Stomach (tissue), 4 donors: ENCODE measurements at regions not wholly inside any gene's neighbourhood (a gene's known extent, or its start where the extent isn't known, plus 50 kb on each side); places are given as distances from the start of the nearest gene placed in this dataset.

Experiments
- CTCF ChIP-seq, 7 experiments: fragments of 450-650 bp in 4 of 7; fragments of 200-600 bp in 3 of 7; sonication (generic) in 3 of 7; IDR thresholded peaks; one replicate each; pipeline ENCODE4 v1.5.1; 2016 to 2019; ENCODE audit warnings: antibody characterized with exemption in 7 of 7, control low read depth in 2 of 7, mild to moderate bottlenecking in 1 of 7
- EP300 ChIP-seq: sonication (generic); formaldehyde crosslinking; IDR thresholded peaks from one replicate; pipeline ENCODE4 v1.6.1; 2017; ENCODE audit warnings: antibody characterized with exemption
- POLR2A ChIP-seq, 4 donors: fragments of 450-650 bp; IDR thresholded peaks; one replicate each; pipeline ENCODE4 v1.6.1; 2016; ENCODE audit warnings: antibody characterized with exemption in 4 of 4, control low read depth in 2 of 4, mild to moderate bottlenecking in 1 of 4, moderate library complexity in 1 of 4
- POLR2AphosphoS5 ChIP-seq, 3 donors: sonication (generic); formaldehyde crosslinking; IDR thresholded peaks; one replicate each; pipeline ENCODE4 v1.6.1; 2016; ENCODE audit warnings: antibody characterized with exemption in 3 of 3

- TF ChIP-seq CTCF (IDR thresholded peaks at IDR 0.05) (no peak), EP300 (no peak), POLR2A (IDR thresholded peaks at IDR 0.05) (no peak), POLR2AphosphoS5 (IDR thresholded peaks at IDR 0.05) (no peak)
Observed at GRCh38 chrX:9394212-9394611, 70.6 kb upstream of the TBL1X start.
